COR-L47 (cell line): ENCODE measurements at regions not wholly inside any gene's neighbourhood (a gene's known extent, or its start where the extent isn't known, plus 50 kb on each side); places are given as distances from the start of the nearest gene placed in this dataset.
"Not testable (repeated sequence)": the region's sequence is repeated elsewhere in the genome, so short reads cannot be mapped to it uniquely, and the experiment has no call there.

Source experiments
- DNase-seq: peaks from one replicate; lab custom pipeline; 2025; lab: John Stamatoyannopoulos, UW

DNA sequence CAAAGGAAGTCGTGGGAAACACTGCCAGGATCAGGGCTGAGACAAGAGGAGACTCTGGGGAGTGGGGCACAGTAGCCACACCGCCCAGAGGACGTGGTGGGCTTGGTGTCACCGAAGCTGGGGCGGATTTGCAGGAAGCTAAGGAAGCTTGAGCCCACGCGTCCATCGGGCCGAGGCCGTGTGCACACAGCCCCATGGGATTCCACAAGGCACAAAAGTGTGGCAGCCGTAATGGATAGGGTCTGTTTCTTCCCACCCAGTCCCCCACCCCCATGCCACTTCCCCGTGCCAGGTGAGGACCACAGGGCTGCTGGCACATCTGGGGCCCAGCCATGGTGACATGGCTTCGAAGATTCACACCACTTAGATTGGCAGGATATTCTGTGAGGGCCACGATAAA is 153.2 kb upstream of the SPACA7 start:
- DNase-seq = no peak

- not testable (repeated sequence) for DNase-seq
Observed at GRCh38 chr13:112223929-112224328, 152.2 kb upstream of the SPACA7 start.

- DNase-seq = no peak
Observed at GRCh38 chr13:112225429-112226090, 150.6 kb upstream of the SPACA7 start.

DNA sequence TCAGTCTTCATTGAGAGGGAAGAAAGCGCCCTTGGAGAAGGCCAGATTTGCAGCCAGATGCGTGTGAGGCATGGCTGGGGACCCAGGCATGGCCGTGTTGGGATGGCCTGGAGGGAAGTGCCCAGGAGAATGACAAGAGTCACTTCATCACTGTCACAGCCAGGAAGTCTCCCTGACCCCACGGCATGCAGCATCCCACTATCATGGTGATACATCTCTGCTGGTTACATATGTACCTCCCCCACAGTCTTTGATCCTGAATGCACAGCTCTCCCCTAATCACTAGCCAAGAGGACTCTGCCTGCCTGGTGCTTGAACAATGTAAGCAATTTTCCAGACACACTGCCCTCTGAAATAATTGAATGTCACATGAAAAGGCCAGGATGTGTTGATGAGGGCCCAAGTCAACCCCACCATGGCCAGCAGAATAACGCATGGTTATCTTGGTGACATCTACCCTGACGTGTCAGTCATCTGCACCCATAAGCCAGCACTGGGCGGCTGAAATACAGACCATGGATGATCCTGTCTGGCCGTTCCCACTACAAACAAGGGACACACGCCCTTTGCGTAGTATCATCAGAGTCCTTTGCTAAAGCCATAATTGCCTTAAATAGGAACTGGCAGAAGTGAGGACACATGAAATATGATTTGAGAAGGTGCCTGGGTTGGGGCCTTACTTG is 149.7 kb upstream of the SPACA7 start:
- DNase-seq = no peak

DNA sequence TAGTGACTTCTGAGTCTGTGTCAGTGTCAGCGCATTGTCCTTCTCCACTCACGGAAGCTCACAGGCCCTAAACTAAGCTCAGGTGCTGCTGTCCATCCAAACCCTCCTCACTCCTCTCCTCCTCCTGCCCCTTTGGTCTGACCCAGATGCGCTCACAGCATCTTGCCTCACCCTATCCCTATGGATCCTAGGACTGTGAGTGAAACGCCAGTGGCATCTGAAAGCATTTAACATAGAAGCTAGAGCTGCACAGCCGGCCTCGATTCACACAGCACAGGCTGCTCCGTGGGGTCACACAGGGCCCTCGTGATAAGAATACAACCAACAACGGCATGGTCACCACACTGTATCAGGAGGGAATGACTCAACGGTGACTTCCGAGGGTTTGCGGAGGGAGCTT is 149.1 kb upstream of the SPACA7 start:
- no peak for DNase-seq

- DNase-seq = no peak
Observed at GRCh38 chr13:112229445-112229844, 146.7 kb upstream of the SPACA7 start.

- no peak for DNase-seq
Observed at GRCh38 chr13:112229992-112230872, 145.9 kb upstream of the SPACA7 start.

GRCh38 chr13:112231451-112232083 is 144.6 kb upstream of the SPACA7 start:
- DNase-seq = no peak

- no peak for DNase-seq
Observed at GRCh38 chr13:112233256-112233655, 142.9 kb upstream of the SPACA7 start.

DNA sequence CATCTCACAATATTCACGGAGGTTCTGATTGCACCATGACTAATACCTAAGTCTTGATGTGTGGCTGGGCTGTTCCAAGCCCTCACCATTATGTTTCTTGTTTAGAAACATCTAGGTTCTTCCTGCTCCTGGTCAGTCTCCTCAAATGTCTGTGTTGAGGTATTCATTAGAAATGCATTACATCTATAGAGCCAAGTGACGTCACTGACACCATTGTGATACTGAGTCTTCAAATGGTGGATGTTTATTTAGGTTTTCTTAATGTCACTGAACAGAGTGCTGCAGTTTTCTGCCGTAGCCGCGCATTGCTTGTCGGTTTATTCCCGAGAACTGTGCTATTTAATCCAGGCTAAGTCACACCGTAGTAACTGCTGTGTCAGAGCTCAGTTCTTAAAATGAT is 142.4 kb upstream of the SPACA7 start:
- no peak for DNase-seq

GRCh38 chr13:112234131-112234875 is 141.9 kb upstream of the SPACA7 start:
- DNase-seq = no peak

- DNase-seq = no peak
Observed at GRCh38 chr13:112236016-112236415, 140.1 kb upstream of the SPACA7 start.

- DNase-seq = no peak
Observed at GRCh38 chr13:112236539-112237197, 139.5 kb upstream of the SPACA7 start.

DNA sequence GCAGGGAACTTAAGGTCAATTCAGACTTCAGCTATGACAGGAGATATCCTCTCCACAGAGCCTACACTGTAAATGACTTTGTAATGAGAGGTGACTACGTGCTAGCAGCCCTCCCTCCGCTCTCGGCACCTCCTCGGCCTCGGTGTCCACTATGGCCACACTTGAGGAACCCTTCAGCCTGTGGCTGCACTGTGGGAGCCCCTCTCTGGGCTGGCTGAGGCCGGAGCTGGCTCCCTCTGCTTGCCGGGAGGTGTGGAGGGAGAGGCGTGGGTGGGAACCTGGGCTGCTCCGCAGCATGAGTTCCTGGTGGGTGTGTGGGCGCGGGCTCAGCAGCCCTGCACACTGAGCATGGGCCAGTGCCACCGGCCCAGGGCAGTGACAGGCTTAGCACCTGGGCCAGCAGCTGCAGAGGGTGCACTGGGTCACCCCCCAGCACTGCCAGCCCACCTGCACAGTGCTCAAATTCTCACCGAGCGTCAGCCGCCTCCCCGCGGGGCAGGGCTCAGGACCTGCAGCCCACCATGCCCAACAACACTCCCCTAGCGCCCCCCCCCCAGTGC is 137.6 kb upstream of the SPACA7 start:
- DNase-seq = no peak

- no peak for DNase-seq
Observed at GRCh38 chr13:112240076-112240475, 136.1 kb upstream of the SPACA7 start.

DNA sequence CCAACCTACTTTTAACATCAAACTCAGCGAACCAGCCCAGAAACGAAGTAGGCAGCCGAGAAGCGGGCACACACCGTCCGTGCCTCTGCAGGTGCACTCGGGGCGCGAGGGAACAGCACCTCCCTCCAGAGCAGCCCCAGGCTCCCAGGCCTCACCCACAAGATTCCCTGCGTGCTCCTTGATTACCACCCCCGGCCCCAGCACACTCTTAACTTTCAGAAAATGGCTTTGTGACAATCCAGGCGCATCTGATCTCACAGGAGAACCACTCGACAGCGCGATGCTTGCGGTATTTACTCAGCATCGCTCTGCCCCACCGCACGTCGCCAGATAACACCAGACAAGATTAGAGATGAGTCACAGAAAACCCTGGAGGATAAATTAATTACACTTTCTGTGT is 134.9 kb upstream of the SPACA7 start:
- peak; percentile 10 for DNase-seq

- DNase-seq = no peak
Observed at GRCh38 chr13:112242777-112243176, 133.4 kb upstream of the SPACA7 start.

- DNase-seq = no peak
Observed at GRCh38 chr13:112244061-112244460, 132.1 kb upstream of the SPACA7 start.

- no peak for DNase-seq
Observed at GRCh38 chr13:112244495-112245177, 131.5 kb upstream of the SPACA7 start.

DNA sequence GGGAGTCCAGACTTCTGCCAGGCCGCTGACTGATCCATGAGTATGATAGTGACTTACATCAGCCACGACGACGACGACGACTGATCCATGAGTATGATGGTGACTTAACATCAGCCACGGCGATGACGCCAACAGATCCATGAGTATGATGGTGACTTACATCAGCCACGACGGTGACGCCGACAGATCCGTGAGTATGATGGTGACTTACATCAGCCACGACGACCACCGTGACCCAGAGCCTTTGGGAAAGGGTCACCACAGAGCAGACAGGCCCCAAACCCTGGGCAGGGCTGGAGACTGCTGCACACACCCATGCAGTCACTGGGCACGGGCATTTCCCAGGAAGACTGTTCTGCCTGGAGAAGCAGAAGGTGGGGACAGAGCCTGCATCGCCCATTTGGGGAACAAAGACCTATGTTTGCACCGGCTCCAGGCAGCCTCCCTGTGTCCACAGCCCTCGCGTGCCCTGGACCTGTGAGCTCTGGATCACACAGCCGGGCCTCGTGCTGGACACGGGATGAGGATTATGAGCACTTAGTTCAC is 130.9 kb upstream of the SPACA7 start:
- DNase-seq = no peak
